ENCODE measurements at regions not wholly inside any gene's neighbourhood (a gene's known extent, or its start where the extent isn't known, plus 50 kb on each side); places are given as distances from the start of the nearest gene placed in this dataset.
"Not testable (repeated sequence)": the region's sequence is repeated elsewhere in the genome, so short reads cannot be mapped to it uniquely, and the experiment has no call there.

DNA sequence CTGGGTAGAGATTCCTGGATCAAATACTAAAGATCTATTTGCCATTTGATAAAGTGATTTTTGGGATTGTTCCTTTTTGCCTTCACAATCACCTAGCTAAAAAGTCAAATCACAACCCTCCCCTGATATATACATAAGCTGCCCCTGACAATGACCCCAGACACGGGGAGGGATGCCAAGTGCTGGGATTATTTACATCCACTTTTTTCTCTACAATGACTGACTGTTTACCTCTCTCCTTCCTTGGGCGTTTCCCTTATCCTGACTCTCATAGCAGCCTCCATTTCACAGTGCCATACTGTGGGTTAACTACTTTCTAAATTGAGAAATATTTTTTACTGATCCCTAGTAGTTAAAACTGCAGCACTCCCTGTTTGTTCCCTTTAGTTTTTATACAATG is 150.8 kb upstream of the TMEM170B start:
- DNase-seq (ENCODE audit: low read depth, low spot score), result no peak

DNA sequence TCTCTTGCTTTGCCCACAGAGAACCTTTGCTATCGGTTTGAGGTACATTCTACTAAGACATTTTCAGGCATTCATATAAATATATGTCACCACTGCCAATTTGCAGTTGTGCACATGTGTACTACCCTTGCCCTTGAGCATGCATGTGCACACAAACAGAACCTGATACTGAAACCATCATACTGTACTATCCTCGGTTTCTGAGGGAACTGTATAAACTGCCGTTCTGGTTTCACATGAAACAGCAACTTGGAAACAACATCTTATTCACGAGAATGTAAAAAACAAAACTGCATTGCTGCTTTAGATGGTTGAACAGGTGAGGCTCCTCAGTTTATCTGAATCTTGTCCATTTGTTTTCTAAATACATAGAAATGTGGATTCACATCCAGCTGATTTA is 151.2 kb upstream of the TMEM170B start:
- DNase-seq (ENCODE audit: low read depth, low spot score), result no peak

DNA sequence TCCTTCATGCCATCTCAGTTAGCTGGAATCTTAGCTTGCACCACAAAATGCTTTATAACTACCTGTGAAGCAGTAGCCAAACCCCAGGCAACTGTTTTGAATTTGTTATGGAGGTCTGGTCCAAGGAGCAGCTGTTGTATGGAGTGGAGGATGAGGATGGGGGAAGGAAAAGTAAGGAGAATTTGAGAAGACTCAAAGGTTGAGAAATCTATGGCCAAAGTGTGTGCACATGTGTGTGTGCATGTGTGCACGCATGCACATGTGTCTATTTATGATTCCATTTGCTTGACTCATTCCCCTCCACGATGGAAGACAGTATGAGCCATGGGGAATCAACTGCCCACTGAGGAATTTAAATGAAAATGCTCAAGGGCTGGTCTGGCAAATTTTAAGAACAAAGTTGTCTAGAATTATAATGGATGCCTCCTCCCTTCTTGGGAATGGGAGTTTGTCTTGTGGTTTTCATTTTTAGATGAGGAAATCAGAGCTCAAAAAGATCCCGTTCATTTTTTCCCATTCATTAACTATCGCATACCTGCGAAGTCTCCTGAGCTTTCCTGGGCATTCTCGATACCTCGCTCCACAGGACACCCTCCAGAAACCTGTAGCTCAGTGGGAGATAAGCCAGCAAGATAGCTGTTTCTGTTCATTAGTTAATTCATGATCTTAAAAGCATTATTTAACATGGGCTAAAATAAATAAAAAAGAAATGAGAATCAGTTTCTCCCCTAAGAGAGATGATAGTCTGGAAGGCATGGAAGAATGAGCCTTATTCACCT is 152.3 kb upstream of the NEDD9 start:
- DNase-seq (ENCODE audit: low read depth, low spot score), result no peak

DNA sequence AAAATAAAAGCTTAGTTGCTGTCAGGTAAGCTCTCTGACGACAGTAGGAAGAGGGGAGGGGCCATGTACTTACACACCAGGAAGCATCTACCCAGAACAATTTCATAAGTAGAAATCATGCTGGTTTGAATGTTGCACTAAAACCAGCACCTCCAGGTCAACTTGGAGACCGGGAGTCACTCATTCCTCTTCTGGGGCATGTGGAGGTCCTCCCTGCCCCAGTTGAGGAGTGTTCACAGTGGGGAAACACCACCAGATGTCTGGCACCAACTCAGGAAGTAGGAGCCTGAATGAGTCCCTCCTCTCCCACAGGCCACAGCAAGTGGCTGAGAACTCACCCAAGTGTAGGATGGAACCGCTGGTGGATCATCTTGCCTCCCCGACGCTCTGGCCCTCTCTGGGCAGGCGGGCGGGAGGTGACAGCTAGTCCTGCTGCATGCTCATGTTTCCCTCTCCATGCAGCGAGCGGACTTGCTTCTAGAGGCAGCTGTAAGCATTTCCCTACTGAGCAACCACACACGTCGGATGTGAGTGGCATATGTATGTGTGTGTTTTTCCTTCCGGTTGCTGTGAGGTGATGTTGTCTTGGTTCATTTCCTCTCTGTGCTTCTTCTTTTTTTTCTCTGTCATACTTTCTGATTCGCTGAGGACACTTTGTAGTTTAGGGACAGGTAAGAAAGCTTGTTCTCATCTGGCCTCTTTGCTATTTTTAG is 149.5 kb upstream of the NEDD9 start:
- no peak for DNase-seq (ENCODE audit: low read depth, low spot score)

DNA sequence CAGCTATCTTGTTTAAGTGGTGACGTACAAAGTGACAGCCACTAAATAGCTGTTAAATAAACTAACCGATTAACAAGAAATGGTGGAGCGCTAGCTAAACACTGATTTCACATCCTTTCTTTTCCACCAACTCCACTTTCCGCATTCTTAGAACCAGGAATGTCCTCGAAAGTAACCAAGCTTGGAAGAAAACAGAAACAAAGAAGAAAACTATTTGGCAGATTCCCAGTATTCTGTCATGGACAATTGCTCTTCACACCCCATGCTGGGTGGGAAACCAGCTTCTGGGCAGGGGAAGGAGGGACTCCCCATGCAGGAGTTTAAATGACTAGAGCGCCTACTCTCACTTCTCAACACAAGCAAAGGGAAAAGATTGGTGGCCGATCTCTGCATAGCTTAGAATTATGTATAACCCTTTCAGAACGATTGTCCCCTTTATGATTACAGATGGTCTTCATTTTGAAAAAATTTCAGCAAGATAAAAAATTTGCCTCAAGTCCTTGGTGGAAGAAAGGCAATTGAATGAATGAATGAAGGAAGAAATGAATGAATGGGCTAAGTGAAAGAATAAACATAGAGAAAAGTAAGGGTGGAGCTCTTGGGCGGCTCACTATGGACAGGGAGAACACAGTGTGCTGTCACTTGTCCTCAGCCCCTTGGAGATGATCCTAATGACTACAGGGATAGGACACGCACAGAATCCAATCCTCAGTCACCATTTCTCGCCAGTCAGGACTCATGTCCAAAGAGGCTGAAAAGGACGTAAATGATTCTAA is 148.7 kb upstream of the NEDD9 start:
- DNase-seq (ENCODE audit: low read depth, low spot score), result no peak

DNA sequence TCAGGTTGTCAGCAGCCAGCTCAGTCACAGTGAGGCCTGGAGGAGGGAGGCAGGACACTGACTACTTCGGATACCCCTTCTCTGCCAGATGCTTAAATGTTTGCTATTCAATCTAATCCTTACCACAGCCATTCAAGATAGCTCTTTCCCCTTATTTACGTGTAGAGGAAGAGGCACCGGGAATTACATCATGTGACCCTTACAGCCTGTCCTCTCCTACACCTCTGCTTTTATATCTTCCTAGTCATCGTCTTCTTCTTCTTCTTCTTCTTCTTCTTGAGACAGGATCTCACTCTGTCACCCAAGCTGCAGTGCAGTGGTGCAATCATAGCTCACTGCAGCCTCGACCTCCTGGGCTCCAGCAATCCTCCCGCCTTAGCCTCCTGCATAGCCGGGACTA is 148.1 kb upstream of the NEDD9 start:
- no peak for DNase-seq (ENCODE audit: low read depth, low spot score)

DNA sequence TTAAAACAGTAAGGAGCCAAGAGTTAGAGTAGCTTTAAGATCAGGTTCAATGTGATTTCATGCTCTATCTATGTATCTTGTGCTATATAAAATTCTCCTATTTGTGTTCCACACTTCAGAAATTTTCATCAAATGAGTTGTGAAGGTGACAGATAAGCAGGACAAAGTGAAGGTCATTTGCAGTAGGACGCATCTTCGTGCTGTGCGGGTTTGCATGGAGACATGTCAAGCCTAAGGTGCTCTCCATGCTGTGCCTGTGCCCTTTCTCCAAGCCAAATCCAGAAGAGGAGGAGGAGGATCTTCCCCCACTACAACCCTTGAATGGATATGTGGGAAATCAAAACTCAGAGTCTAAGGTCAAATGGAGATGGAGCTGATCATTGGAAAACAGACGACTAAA is 147.3 kb upstream of the NEDD9 start:
- DNase-seq (ENCODE audit: low read depth, low spot score), result no peak

DNA sequence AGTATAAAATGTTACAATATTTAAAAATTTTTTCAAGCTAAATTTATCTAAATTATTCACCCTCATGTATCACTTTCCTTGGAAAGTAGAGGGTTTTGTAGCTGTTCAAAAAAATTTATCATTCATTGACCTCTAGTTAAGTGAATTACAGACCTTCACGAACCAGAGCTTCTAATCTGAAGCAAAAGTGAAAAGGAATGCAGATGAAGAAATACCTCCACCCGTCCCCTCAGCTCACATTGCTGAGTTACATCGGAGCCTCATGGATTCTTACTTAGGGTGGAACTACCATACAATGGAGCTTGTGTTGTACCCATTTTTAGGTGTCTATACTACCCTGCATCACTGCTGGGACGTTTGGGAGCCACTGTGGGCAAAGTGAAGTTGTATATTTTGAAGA is 146.2 kb upstream of the NEDD9 start:
- no peak for DNase-seq (ENCODE audit: low read depth, low spot score)

DNA sequence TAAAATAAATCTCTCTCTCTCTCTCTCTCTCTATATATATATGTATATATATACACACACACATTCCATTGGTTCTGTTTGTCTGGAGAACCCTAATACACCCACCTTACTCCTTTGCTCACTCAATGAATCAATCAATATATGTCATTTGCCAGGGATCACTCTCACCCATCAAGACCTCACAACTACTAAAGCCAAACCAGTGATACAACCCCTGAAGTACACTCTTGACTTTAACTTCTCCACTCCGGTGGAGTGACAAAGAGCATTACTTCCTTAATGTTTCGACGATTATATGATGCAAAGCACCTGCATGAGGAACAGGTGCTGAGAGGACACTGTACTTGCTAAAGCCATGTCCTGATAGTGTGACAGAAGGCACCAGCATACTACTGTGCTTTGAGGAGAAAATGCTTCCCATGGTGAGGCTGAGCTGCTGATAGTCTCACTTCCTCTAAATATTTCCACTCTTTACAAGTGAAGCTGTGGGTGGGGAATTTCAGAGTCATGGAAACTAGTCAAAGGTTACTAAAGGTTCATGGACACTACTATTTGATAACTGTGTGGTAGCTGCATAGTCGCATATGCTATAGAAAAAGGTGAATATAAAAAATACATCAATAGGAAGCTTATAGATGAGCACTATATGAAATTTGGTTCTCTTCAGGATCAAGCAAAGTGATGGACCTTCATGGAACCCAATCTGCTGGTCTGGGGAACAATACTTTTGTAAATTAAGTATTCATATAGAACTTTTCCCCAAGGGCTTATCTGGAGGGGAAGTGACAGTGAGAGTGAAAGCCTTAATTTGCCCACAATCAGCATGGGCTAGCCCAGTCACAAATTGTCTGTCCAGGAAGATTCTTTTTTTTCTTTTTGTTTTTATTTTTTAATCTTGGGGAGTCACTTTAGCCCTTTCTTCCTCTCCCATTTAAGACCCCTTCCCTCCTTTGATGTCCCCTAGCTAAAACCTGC is 141.9 kb upstream of the NEDD9 start:
- no peak for DNase-seq (ENCODE audit: low read depth, low spot score)

DNA sequence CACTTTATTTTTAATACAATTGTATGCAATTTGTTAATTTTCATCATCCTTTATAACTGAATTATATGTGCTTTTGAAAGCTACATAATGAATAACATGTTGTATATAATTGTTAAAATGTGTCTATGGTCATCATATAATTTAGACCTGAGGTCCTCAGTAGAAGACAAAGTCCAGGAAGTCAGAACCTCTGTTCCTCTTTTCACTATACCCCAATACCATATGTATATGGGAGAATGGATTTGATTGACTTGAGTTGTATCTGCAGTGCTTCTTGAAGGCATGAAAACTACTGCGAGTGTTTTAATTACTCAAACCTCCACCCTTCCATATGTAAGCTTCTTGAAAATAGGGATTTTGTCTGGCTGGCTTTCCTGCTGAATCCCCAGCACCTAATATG is 140.7 kb upstream of the NEDD9 start:
- no peak for DNase-seq (ENCODE audit: low read depth, low spot score)

DNA sequence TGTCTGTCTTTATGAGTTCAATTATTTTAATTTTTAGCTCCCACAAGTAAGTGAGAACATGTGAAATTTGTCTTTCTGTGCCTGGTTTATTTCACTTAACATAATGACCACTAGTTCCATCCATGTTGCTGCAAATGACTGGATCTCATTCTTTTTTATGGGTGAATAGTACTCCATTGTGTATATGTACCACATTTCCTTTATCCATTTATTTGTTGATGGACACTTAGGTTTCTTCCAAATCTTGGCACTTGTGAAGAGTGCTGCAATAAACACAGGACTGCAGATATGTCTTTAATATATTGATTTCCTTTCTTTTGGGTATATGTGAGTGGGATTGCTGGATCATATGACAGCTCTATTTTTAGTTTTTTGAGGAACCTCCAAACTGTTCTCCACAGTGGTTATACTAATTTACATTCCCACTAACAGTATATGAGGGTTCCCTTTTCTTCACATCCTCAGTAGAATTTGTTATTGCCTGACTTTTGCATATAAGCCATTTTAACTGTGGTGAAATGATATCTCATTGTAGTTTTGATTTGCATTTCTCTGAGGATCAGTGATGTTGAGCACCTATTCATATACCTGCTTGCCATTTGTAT is 139.8 kb upstream of the NEDD9 start:
- DNase-seq (ENCODE audit: low read depth, low spot score), result not testable (repeated sequence)

DNA sequence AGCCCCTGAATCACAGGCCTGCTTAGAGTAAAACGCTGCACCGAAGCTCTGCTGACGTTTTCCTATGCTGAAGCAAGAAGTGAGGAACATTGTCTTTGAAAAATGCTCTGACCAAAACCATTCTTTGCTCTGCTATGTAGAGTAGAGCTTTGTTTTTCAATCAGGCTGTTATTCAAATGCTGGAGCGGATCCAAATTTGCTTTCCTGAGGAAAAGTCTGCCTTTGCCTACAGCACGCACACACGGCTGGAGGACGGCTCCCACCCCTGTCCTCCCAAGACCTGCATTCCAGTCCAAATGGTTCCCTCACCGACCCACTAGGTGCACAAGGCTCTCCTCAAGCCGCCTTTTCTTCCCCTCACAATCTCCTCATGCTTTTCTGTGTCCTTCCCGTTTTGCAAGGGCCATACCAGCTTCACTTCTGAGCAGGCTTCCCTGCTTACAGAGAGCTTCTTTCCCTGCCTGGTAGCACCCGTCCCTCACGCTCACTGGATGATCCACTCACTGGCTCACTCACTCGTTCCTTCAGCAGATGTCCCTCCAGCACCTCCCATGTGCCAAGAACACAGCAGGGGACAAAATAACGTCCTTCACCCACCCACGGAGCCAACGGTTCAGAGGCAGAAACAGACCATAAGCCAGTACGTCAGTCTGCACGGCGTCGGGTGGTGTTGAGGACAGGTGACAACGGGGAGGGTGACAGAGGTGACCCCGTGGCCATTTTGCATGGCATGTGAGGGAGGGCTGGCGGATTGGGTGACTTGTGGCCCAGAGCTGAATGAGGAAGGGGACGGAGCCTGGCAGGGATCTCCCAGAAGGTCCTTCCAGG is 137.9 kb upstream of the NEDD9 start:
- DNase-seq (ENCODE audit: low read depth, low spot score), result peak; percentile 81

DNA sequence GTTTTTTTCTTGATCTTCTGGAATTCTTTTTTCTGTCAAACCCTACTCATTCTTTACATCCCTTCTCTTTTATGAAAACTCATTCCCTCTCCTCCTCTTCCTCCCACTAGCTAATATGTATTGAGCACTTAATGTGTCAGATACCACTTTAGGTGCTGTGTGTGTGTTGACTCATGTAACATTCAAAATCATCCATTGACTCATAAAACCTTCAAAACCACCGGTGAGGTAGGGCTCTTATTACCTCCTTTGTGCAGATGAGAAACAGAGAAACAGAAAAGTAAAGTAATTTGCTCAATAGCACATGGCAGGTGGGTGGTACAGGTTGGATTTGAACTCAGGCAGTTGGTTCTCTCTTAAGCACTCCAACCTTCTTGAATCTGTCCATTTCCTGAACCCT is 136.3 kb upstream of the NEDD9 start:
- DNase-seq (ENCODE audit: low read depth, low spot score), result no peak

DNA sequence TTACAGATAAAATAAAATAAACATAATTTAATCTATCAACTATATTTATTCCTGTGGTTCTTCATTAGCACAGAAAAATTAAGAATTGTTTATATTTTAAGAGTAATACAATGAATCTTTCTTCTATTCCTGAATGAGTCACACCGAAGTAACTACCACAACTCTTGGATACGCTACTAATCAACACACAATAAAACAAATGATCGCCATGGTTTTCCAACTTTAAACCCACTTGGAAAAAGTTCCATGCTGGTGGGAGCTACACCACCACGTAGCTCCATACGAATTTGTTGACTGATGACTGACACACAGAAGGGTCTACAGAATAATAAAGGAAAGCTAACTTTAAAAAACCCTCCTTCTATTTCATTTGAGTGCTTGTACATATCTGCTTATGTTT is 135.8 kb upstream of the NEDD9 start:
- no peak for DNase-seq (ENCODE audit: low read depth, low spot score)

DNA sequence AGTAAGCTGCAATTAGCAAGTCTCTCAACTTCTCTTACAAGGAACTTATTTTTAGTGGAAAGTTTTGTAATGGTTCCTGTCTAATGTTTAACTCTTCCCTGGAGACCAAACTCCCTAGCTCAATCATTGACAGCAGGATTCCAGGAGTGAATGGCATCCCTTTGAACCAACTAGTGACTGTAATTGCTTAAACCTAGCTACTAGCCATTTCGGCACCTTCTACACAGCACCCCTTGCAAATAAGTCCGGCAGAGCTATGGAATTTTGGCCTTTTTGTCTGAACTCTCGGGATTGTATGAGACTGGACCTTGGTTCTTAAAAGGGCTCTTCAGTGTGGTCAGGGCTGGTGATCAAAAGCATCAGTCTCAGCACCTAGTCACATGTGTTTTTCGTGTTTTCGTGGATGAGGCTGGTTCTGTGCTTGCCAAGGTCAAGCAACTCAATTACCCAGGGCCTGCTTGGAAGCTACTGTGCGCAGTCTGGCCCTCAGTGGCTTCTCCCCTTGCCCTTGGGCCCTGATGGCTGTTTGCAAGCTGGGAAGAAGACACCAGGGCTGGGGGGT is 135.3 kb upstream of the NEDD9 start:
- no peak for DNase-seq (ENCODE audit: low read depth, low spot score)

DNA sequence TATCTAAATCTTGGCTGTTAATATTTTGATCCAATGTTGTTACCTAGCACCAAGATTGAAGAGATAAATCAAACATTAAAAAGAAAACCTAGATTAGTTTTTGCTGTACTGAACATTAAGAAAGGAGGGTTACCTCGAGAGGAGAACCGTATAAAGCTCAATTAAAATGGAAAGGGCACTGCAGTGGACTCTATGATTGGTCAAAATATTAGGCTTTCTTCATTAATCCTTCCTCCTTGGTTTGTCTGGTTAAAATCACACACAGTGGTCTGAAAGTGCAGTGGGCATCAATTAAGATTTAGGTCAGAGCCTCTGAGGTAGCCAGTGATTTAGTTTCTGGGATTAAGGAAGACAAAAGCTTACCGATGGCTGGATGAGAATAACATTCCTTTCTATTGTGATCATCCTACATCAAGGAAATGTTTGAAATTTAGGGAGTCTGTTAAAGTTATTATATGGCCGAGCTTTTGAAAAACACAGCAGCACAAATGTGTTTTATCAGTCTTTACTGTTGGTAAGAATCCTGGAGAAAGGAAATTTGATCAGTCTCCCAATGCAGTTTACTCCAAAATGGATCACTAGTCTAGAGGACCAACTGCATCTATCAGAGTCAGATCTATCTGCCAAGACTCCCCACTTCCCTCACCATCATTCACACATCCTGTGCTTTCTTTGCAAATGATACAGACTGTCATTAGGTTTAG is 134.6 kb upstream of the NEDD9 start:
- peak; percentile 40 for DNase-seq (ENCODE audit: low read depth, low spot score)

DNA sequence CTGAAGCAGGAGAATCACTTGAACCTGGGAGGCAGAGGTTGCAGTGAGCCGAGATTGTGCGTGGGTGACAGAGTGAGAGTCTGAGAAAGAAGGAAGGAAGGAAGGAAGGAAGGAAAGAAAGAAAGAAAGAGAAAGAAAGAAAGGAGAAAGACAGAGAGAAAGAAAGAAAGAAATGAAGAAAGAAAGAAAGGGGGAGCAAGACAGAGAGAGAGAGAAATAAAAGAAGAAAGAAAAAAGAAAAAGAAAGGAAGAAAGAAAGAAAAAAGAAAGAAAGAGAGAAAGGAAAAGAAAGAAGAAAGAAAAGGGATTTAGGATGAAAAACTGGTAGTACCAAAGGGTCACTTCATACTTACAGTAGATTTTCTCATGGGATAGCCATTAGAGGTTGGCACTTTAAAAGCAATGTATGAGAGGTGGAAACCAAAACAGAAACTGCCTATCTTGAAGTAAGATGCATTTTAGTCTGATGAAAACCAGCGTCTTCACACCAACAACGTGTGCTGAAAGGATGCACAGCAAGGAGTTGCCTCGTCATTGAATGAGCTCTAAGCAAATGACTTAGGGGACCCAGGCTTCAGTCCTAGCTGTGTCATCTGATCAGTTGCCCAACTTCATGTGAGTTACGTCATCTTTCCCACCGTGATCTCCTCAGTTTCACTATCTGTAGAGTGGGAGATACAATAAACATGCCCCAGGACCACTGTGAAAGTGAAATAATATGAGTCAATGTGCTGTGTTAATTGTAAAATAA is 133.9 kb upstream of the NEDD9 start:
- no peak for DNase-seq (ENCODE audit: low read depth, low spot score)

DNA sequence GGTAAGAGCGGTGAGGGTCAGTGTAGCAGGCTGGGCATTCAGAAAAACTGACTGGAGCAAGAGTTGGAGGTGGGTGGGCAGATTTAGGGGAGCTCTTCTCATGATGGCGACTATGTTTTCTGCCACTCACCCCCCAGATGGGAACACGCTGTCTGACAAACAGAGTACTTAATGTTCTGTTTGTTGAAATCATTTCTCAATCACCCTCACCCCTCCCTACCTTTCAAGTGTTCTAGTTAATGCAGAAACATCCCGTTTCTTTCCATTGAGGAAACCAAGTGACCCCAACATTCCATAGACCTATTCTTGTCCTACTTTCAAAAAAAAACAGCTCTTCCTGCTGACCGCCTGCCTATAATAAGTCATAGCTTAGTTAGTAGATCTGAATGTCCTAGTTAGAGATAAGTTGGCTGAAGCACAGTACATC is 132.5 kb upstream of the NEDD9 start:
- peak; percentile 90 for DNase-seq (ENCODE audit: low read depth, low spot score)
